K562 (cell line): ENCODE measurements at regions not wholly inside any gene's neighbourhood (a gene's known extent, or its start where the extent isn't known, plus 50 kb on each side); places are given as distances from the start of the nearest gene placed in this dataset.

Experiments used
- ATAC-seq: fragments of 200-7000 bp; cut with Tn5 transposase; 3 replicates; pipeline ENCODE4 v1.9.1; 2020; ENCODE audit warnings: moderate library complexity
- BruUV-seq: library from RNA; stranded (reverse); fragments of 400-500 nt; replicated peaks from 2 replicates; lab custom pipeline; 2021; lab: Mats Ljungman, UMichigan
- CTCF ChIA-PET: fragments of 300-600 bp; formaldehyde crosslinking; extraction: SDS; loops from one replicate; lab custom pipeline; 2021; ENCODE audit warnings: low intra/inter-chr PET ratio; lab: Yijun Ruan, JAX
- POLR2A ChIA-PET: fragments of 300-600, 350-650 bp; sonication (Branson Sonifier 250); formaldehyde crosslinking; extraction: SDS; loops from one replicate; lab custom pipeline; 2021; ENCODE audit warnings: antibody characterized with exemption, inconsistent platforms; lab: Yijun Ruan, JAX
- DNase-seq, 4 experiments: peaks; one replicate each; pipeline versions ENCODE4 v3.0.0 to v3.0.0-alpha.2; 2011 to 2018; ENCODE audit warnings: low spot score in 3 of 4, mixed read lengths in 3 of 4; ENCODE audit errors: extremely low read depth in 1 of 4
- FAIRE-seq: peaks from 2 replicates; lab custom pipeline; 2011; peaks lifted over from hg19 to GRCh38; lab: Jason Lieb, UNC
- H2AFZ ChIP-seq: 2 replicates; pipeline ENCODE4 v1.6.0; 2011; ENCODE audit warnings: low read depth, low read length, control low read depth, inconsistent platforms
- H3K27ac ChIP-seq: fragments of 200-600 bp; 3 replicates; pipeline ENCODE4 v1.8.0; 2011; ENCODE audit warnings: low read depth, mild to moderate bottlenecking, control low read depth, inconsistent platforms, low read length, moderate library complexity, mixed read lengths; ENCODE audit errors: extremely low read depth
- H3K27me3 ChIP-seq, 2 experiments: fragments of 300-600 bp in 1 of 2; 2 replicates in 1 of 2; 3 replicates in 1 of 2; pipeline versions ENCODE4 v1.6.0 to v1.8.0; 2011; ENCODE audit warnings: inconsistent platforms in 2 of 2, low read length in 2 of 2, mild to moderate bottlenecking in 1 of 2, mixed read lengths in 1 of 2, moderate library complexity in 1 of 2; ENCODE audit not compliant: control insufficient read depth in 2 of 2, insufficient read depth in 2 of 2
- H3K36me3 ChIP-seq: fragments of 300-600 bp; 3 replicates; pipeline ENCODE4 v1.8.0; 2011; ENCODE audit warnings: mild to moderate bottlenecking, low read length, inconsistent platforms; ENCODE audit not compliant: control insufficient read depth, insufficient read depth
- H3K4me1 ChIP-seq, 2 experiments: fragments of 200-600 bp in 1 of 2; replicated peaks in 1 of 2; 2 replicates in 1 of 2; 3 replicates in 1 of 2; pipeline versions ENCODE4 v1.5.1 to v1.8.0; 2011; ENCODE audit warnings: inconsistent platforms in 2 of 2, low read length in 2 of 2, mild to moderate bottlenecking in 1 of 2, mixed read lengths in 1 of 2, moderate library complexity in 1 of 2; ENCODE audit not compliant: control insufficient read depth in 2 of 2, insufficient read depth in 2 of 2
- H3K4me2 ChIP-seq: 2 replicates; pipeline ENCODE4 v1.6.1; 2011; ENCODE audit warnings: low read length, control low read depth, inconsistent platforms, mixed read lengths; ENCODE audit not compliant: insufficient read depth
- H3K4me3 ChIP-seq: fragments of 200-600 bp; sonication (generic), shearing (Covaris generic); 2 replicates; pipeline ENCODE4 v1.5.1; 2016; ENCODE audit warnings: control low read depth, inconsistent platforms
- H3K79me2 ChIP-seq: fragments of 200-600 bp; 3 replicates; pipeline ENCODE4 v1.8.0; 2011; ENCODE audit warnings: low read length, inconsistent platforms; ENCODE audit not compliant: control insufficient read depth, insufficient read depth
- H3K9ac ChIP-seq, 2 experiments: 2 replicates each; pipeline versions ENCODE4 v1.6.0 to v1.6.1; 2011; ENCODE audit warnings: low read depth in 2 of 2, low read length in 2 of 2, control low read depth in 1 of 2, inconsistent platforms in 1 of 2, mild to moderate bottlenecking in 1 of 2, mixed read lengths in 1 of 2; ENCODE audit not compliant: insufficient read depth in 1 of 2
- H3K9me1 ChIP-seq: one replicate; pipeline ENCODE4 v1.6.0; 2011; ENCODE audit warnings: inconsistent platforms, mild to moderate bottlenecking, low read length, moderate library complexity; ENCODE audit not compliant: control insufficient read depth, insufficient read depth
- H3K9me3 ChIP-seq: replicated peaks from 2 replicates; pipeline ENCODE4 v1.5.1; 2011; ENCODE audit warnings: low read depth, low read length, inconsistent platforms; ENCODE audit not compliant: control insufficient read depth, insufficient read depth
- H4K20me1 ChIP-seq: replicated peaks from 2 replicates; pipeline ENCODE4 v1.6.1; 2011; ENCODE audit warnings: low read length, inconsistent platforms, mixed read lengths; ENCODE audit not compliant: control insufficient read depth, insufficient read depth
- NCOA6 ChIP-seq: fragments of 450-650 bp; IDR thresholded peaks from 2 replicates; pipeline ENCODE4 v1.6.1; 2017; ENCODE audit warnings: mild to moderate bottlenecking
- NUFIP1 ChIP-seq: fragments of 450-650 bp; IDR thresholded peaks from 2 replicates; pipeline ENCODE4 v1.6.1; 2018; ENCODE audit not compliant: partially characterized antibody
- RFX1 ChIP-seq: fragments of 450-650 bp; IDR thresholded peaks from 2 replicates; pipeline ENCODE4 v1.6.1; 2016; ENCODE audit warnings: mild to moderate bottlenecking, moderate library complexity
- TCFL5 ChIP-seq: fragments of 250-450 bp; sonication (Bioruptor Pico); conservative IDR thresholded peaks from 2 replicates; pipeline ENCODE4 v1.6.1; 2021; ENCODE audit warnings: mild to moderate bottlenecking, moderate library complexity, matching md5 sums
- ZBTB1 ChIP-seq: sonication (generic); formaldehyde crosslinking; IDR thresholded peaks from 2 replicates; pipeline ENCODE4 v1.8.1; 2023; ENCODE audit warnings: missing genetic modification reagents, low read depth, mild to moderate bottlenecking, borderline replicate concordance
- ZNF133 ChIP-seq: fragments of 250-450 bp; sonication (Bioruptor Pico); IDR thresholded peaks from 2 replicates; pipeline ENCODE4 v1.4.0; 2020; ENCODE audit warnings: mild to moderate bottlenecking
- ZNF212 ChIP-seq: fragments of 450-650 bp; formaldehyde crosslinking; IDR thresholded peaks from 2 replicates; pipeline ENCODE4 v1.4.0; 2020; ENCODE audit warnings: mild to moderate bottlenecking
- ZNF263 ChIP-seq: sonication (generic); formaldehyde crosslinking; IDR thresholded peaks from 2 replicates; pipeline ENCODE4 v1.8.0; 2022; ENCODE audit warnings: mild to moderate bottlenecking, missing genetic modification reagents, borderline replicate concordance
- ZNF3 ChIP-seq: fragments of 250-450 bp; sonication (Bioruptor Pico); IDR thresholded peaks from 2 replicates; pipeline ENCODE4 v1.5.0; 2021; ENCODE audit warnings: mild to moderate bottlenecking, moderate library complexity
- WGBS: fragments of 100-300 bp; shearing (Covaris generic); methylation state at CpG from one replicate; pipeline ENCODE4 v1.1.6; 2016; ENCODE audit warnings: low coverage, mixed read lengths; ENCODE audit not compliant: insufficient coverage; ENCODE audit errors: missing lambda C conversion rate; 5-methylcytosine and 5-hydroxymethylcytosine counted together
- in situ Hi-C: fragments of 300-500 bp; cut with MboI; formaldehyde crosslinking; loops from 4 replicates; pipeline ENCODE4 v1.15.0; 2018; ENCODE audit warnings: inconsistent platforms, mixed read lengths
- intact Hi-C: fragments of 100-400 bp; cut with micrococcal nuclease; formaldehyde crosslinking; loops from 2 replicates; pipeline ENCODE4 v1.14.2; 2022

GRCh38 chr20:39310363-39310995 lies 348.3 kb downstream of the DHX35 start:
- ChIA-PET POLR2A (interaction anchor here (0.6 to 1.6 kb wide), 4 partner anchors 8 to 1199 kb away, joined by 3 to 5 read pairs (median 4); no protein-coding TSS in a partner anchor), CTCF (no interaction called here)
- in situ Hi-C loops, result no loop called here
- TF ChIP-seq TCFL5, result no peak
- no peak for TF ChIP-seq ZNF133 (CRISPR knock-in tag)
- no peak for TF ChIP-seq ZBTB1 (CRISPR knock-in tag)
- TF ChIP-seq RFX1, result no peak
- no peak for TF ChIP-seq ZNF212 (CRISPR knock-in tag)
- no peak for TF ChIP-seq NCOA6
- TF ChIP-seq NUFIP1, result no peak
- TF ChIP-seq ZNF263 (CRISPR knock-in tag), result no peak
- no peak for TF ChIP-seq ZNF3 (CRISPR knock-in tag)
- Histone ChIP-seq H3K36me3 (no peaks in the 10 kb centered on the region), H3K27ac (no peak overlapping the region), H3K9me1 (no peaks in the 10 kb centered on the region), H3K79me2 (no peaks in the 10 kb centered on the region), H2AFZ (no peak overlapping the region), H3K27me3 (no peaks in the 10 kb centered on the region), H3K9ac (no peak overlapping the region; a peak in 1 of 4 replicates), H3K4me3 (no peak overlapping the region), H3K4me2 (no peak overlapping the region), H4K20me1 (no peaks in the 10 kb centered on the region), H3K9me3 (no peaks in the 10 kb centered on the region), H3K4me1 (no peaks in the 10 kb centered on the region)
- WGBS, result 3% methylated on average over 9 of the region's 9 CpGs
- BruUV-seq, result no TSS peak
- no peak for ATAC-seq
- no peak for FAIRE-seq
- intact Hi-C loops, result no loop called here
- DNase-seq, result no peak
